ENCODE measurements at regions not wholly inside any gene's neighbourhood (a gene's known extent, or its start where the extent isn't known, plus 50 kb on each side); places are given as distances from the start of the nearest gene placed in this dataset.

DNA sequence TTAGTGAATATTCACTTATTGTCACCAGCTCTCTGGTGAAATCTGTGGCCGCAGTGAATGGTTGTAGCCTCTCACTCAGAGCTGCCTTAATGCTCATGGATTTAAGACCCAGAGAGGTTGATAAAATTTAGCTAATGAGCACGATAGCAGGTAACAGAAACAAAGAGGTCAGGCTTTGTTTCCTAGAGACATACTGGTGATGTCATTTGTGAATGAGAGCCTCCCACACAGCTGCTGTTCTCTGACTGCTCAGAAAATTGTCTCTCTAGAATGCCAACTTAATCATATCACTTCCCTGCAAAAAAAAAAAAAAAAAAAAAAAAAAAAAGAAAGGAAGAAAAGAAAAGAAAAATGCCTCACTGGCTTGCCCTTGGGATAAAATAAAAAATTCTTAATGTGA lies 411.7 kb upstream of the MYT1L start:
- Histone ChIP-seq H3K4me1 (ENCODE audit: low read length) (no peaks in the 10 kb centered on the region), H3K4me2 (ENCODE audit: low read depth, low read length) (no peak overlapping the region), H2AFZ (ENCODE audit: low read length) (no peak overlapping the region), H3F3A (ENCODE audit: insufficient read depth, low read length) (no peaks in the 10 kb centered on the region), H3K9me2 (replicated peaks; ENCODE audit: insufficient read depth, low read length) (no peaks in the 10 kb centered on the region), H3K4me3 (ENCODE audit: low read length) (no peak overlapping the region), H3K36me3 (replicated peaks; ENCODE audit: insufficient read depth, low read length) (no peaks in the 10 kb centered on the region), H3K9ac (ENCODE audit: low read length) (no peak overlapping the region), H3K27me3 (replicated peaks; ENCODE audit: insufficient read depth, low read length) (no peaks in the 10 kb centered on the region), H3K27ac (ENCODE audit: low read length) (no peak overlapping the region), H3K79me2 (ENCODE audit: low read length) (no peaks in the 10 kb centered on the region), H3K9me3 (replicated peaks; ENCODE audit: insufficient read depth, low read length) (no peaks in the 10 kb centered on the region), H4K20me1 (ENCODE audit: insufficient read depth, low read length) (no peaks in the 10 kb centered on the region)
- DNase-seq: no peak
- TF ChIP-seq EZH2phosphoT487 (IDR thresholded peaks at IDR 0.05; ENCODE audit: low read length): no peak

DNA sequence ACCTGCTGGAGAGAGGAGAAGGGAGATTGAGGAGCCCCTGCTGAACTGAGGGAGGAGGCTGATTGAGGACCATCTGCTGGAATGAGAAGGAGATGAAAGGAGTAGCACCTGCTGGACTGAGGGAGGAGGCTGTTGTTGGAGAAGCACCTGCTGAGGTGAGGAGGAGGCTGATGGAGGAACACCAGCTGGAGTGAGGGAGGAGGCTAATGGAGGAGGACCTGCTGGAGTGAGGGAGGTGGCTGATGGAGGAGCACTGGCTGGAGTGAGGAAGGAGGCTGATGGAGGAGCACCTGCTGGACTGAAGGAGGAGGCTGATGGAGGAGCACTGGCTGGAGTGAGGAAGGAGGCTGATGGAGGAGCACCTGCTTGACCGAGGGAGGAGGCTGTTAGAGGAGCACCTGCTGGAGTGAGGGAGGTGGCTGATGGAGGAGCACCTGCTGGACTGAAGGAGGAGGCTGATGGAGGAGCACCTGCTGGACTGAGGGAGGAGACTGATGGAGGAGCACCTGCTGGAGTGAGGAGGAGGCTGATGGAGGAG lies 409.2 kb upstream of the MYT1L start:
- Histone ChIP-seq H3K27me3 (replicated peaks; ENCODE audit: insufficient read depth, low read length) (no peaks in the 10 kb centered on the region), H2AFZ (ENCODE audit: low read length) (no peak overlapping the region), H3K4me1 (ENCODE audit: low read length) (no peaks in the 10 kb centered on the region), H4K20me1 (ENCODE audit: insufficient read depth, low read length) (no peaks in the 10 kb centered on the region), H3K27ac (ENCODE audit: low read length) (no peak overlapping the region), H3K36me3 (replicated peaks; ENCODE audit: insufficient read depth, low read length) (no peaks in the 10 kb centered on the region), H3K4me3 (ENCODE audit: low read length) (no peak overlapping the region), H3K9me3 (replicated peaks; ENCODE audit: insufficient read depth, low read length) (no peaks in the 10 kb centered on the region), H3F3A (ENCODE audit: insufficient read depth, low read length) (no peaks in the 10 kb centered on the region), H3K9me2 (replicated peaks; ENCODE audit: insufficient read depth, low read length) (no peaks in the 10 kb centered on the region), H3K79me2 (ENCODE audit: low read length) (no peaks in the 10 kb centered on the region), H3K4me2 (ENCODE audit: low read depth, low read length) (no peak overlapping the region), H3K9ac (ENCODE audit: low read length) (no peak overlapping the region)
- no peak for TF ChIP-seq EZH2 (optimal IDR thresholded peaks at IDR 0.05; ENCODE audit: low read depth, low read length)
- no peak for TF ChIP-seq EZH2phosphoT487 (IDR thresholded peaks at IDR 0.05; ENCODE audit: low read length)
- TF ChIP-seq, protein P1, sequence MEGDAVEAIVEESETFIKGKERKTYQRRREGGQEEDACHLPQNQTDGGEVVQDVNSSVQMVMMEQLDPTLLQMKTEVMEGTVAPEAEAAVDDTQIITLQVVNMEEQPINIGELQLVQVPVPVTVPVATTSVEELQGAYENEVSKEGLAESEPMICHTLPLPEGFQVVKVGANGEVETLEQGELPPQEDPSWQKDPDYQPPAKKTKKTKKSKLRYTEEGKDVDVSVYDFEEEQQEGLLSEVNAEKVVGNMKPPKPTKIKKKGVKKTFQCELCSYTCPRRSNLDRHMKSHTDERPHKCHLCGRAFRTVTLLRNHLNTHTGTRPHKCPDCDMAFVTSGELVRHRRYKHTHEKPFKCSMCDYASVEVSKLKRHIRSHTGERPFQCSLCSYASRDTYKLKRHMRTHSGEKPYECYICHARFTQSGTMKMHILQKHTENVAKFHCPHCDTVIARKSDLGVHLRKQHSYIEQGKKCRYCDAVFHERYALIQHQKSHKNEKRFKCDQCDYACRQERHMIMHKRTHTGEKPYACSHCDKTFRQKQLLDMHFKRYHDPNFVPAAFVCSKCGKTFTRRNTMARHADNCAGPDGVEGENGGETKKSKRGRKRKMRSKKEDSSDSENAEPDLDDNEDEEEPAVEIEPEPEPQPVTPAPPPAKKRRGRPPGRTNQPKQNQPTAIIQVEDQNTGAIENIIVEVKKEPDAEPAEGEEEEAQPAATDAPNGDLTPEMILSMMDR (IDR thresholded peaks at IDR 0.05; ENCODE audit: low read length): no peak
- DNase-seq: no peak

DNA sequence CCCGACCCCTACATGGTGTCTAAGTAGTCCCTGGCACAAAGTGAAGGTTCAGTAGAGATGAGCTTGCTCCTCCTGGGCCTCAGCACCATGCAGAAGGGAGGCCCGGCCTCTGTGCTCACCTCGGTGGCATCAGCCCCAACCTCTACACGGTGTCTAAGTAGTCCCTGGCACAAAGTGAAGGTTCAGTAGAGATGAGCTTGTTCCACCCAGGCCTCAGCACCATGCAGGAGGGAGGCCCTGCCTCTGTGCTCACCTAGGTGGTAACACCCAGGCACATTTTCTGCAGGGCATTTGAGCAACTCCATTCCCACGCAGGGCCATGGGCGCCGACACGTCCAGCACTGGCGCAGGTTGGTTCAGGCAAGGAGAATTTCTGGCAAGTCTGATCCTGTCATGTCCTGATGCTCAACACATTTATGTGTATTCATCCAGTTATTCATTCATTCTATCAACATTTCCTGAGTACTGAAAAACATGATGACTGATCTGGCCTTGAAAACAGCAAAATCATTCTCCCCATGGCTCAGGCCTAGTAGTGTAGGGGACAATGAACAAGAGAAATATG lies 408.2 kb upstream of the MYT1L start:
- Histone ChIP-seq H3K36me3 (replicated peaks; ENCODE audit: insufficient read depth, low read length) (no peaks in the 10 kb centered on the region), H3K4me1 (ENCODE audit: low read length) (no peaks in the 10 kb centered on the region), H3K9me3 (replicated peaks; ENCODE audit: insufficient read depth, low read length) (no peaks in the 10 kb centered on the region), H3K27me3 (replicated peaks; ENCODE audit: insufficient read depth, low read length) (no peaks in the 10 kb centered on the region), H2AFZ (ENCODE audit: low read length) (no peak overlapping the region), H3F3A (ENCODE audit: insufficient read depth, low read length) (no peaks in the 10 kb centered on the region), H3K9me2 (replicated peaks; ENCODE audit: insufficient read depth, low read length) (no peaks in the 10 kb centered on the region), H3K79me2 (ENCODE audit: low read length) (no peaks in the 10 kb centered on the region), H3K4me2 (ENCODE audit: low read depth, low read length) (no peak overlapping the region), H3K4me3 (ENCODE audit: low read length) (no peak overlapping the region), H4K20me1 (ENCODE audit: insufficient read depth, low read length) (no peaks in the 10 kb centered on the region), H3K27ac (ENCODE audit: low read length) (no peak overlapping the region), H3K9ac (ENCODE audit: low read length) (no peak overlapping the region)
- no peak for DNase-seq
- TF ChIP-seq EZH2phosphoT487 (IDR thresholded peaks at IDR 0.05; ENCODE audit: low read length): no peak
- TF ChIP-seq, protein P1 (IDR thresholded peaks at IDR 0.05; ENCODE audit: low read length): no peak
- no peak for TF ChIP-seq EZH2 (optimal IDR thresholded peaks at IDR 0.05; ENCODE audit: low read depth, low read length)

DNA sequence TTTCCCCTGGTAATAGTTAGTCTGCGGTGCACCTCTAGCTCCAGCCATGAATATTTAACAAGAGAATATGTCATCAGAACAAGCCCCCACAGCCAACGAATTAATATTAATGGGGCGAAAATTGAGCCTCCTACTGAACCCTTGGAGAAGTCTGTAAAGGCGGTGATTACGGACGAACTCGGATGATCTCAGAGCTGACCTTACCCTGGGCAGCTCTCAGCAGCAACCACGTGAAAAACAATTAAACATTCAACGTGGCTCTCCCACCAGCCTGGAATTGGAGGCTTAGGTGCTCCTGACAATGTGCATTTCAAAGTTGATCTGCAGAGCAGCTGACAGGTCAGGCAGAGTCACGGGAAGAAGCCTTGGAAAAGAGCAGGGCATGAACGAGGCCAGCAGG lies 407.6 kb upstream of the MYT1L start:
- H3K4me1 ChIP-seq (ENCODE audit: low read length): no peaks in the 10 kb centered on the region
- no peaks in the 10 kb centered on the region for H3K36me3 ChIP-seq (replicated peaks; ENCODE audit: insufficient read depth, low read length)
- H3K27ac ChIP-seq (ENCODE audit: low read length): no peak overlapping the region

More for the DNA sequence above, 407.6 kb upstream of the MYT1L start:
- no peak overlapping the region for H3K4me2 ChIP-seq (ENCODE audit: low read depth, low read length)
- H3F3A ChIP-seq (ENCODE audit: insufficient read depth, low read length): no peaks in the 10 kb centered on the region
- no peak for DNase-seq
- H3K27me3 ChIP-seq (replicated peaks; ENCODE audit: insufficient read depth, low read length): no peaks in the 10 kb centered on the region
- no peaks in the 10 kb centered on the region for H4K20me1 ChIP-seq (ENCODE audit: insufficient read depth, low read length)
- H3K9ac ChIP-seq (ENCODE audit: low read length): no peak overlapping the region
- H3K4me3 ChIP-seq (ENCODE audit: low read length): no peak overlapping the region
- TF ChIP-seq, protein P1 (IDR thresholded peaks at IDR 0.05; ENCODE audit: low read length): no peak
- no peak for TF ChIP-seq EZH2phosphoT487 (IDR thresholded peaks at IDR 0.05; ENCODE audit: low read length)
- TF ChIP-seq EZH2 (optimal IDR thresholded peaks at IDR 0.05; ENCODE audit: low read depth, low read length): no peak
- no peaks in the 10 kb centered on the region for H3K9me3 ChIP-seq (replicated peaks; ENCODE audit: insufficient read depth, low read length)
- no peak overlapping the region for H2AFZ ChIP-seq (ENCODE audit: low read length)
- no peaks in the 10 kb centered on the region for H3K9me2 ChIP-seq (replicated peaks; ENCODE audit: insufficient read depth, low read length)
- no peaks in the 10 kb centered on the region for H3K79me2 ChIP-seq (ENCODE audit: low read length)

All from MM.1S (cell line).